ENCODE measurements at regions not wholly inside any gene's neighbourhood (a gene's known extent, or its start where the extent isn't known, plus 50 kb on each side); places are given as distances from the start of the nearest gene placed in this dataset.
"Not testable (repeated sequence)": the region's sequence is repeated elsewhere in the genome, so short reads cannot be mapped to it uniquely, and the experiment has no call there.

- POLR2A ChIA-PET: no interaction called here
- CTCF ChIA-PET: no interaction called here
- H3K9me3 Mint-ChIP-seq: no peaks in the 10 kb centered on the region
- H3K27ac Mint-ChIP-seq: no peak overlapping the region
- no peaks in the 10 kb centered on the region for H3K4me1 Mint-ChIP-seq (ENCODE audit: low read depth)
- DNase-seq: no peak
- H3K4me3 Mint-ChIP-seq: no peak overlapping the region
- no peaks in the 10 kb centered on the region for H3K27me3 Mint-ChIP-seq
- intact Hi-C loops (cut with micrococcal nuclease): no loop called here
- no peaks in the 10 kb centered on the region for H3K36me3 Mint-ChIP-seq
These were observed 680.3 kb upstream of the ACVR2A start for GRCh38 chr2:147164563-147164962.

- intact Hi-C loops (cut with micrococcal nuclease): no loop called here
- CTCF ChIA-PET: no interaction called here
- no peaks in the 10 kb centered on the region for H3K9me3 Mint-ChIP-seq
These were observed 683.1 kb upstream of the ACVR2A start for GRCh38 chr2:147161746-147162145.

GRCh38 chr2:147156970-147157369 is 687.9 kb upstream of the ACVR2A start:
- CTCF ChIA-PET: no interaction called here
- no peak overlapping the region for H3K4me3 Mint-ChIP-seq
- no peaks in the 10 kb centered on the region for H3K27me3 Mint-ChIP-seq
- peaks cover under 1% of the 10 kb centered on the region for H3K36me3 Mint-ChIP-seq
- no peak for DNase-seq
- H3K9me3 Mint-ChIP-seq: peaks cover 6% of the 10 kb centered on the region
- intact Hi-C loops (cut with micrococcal nuclease): no loop called here
- no peak overlapping the region for H3K27ac Mint-ChIP-seq
- no peaks in the 10 kb centered on the region for H3K4me1 Mint-ChIP-seq (ENCODE audit: low read depth)
- POLR2A ChIA-PET: no interaction called here

More at GRCh38 chr2:147161746-147162145, 683.1 kb upstream of the ACVR2A start:
- Mint-ChIP-seq H3K27me3 (no peaks in the 10 kb centered on the region), H3K36me3 (no peaks in the 10 kb centered on the region), H3K4me1 (ENCODE audit: low read depth) (no peaks in the 10 kb centered on the region), H3K27ac (no peak overlapping the region), H3K4me3 (no peak overlapping the region)
- POLR2A ChIA-PET: no interaction called here
- no peak for DNase-seq

- ChIA-PET POLR2A (no interaction called here), CTCF (no interaction called here)
- intact Hi-C loops (cut with micrococcal nuclease): no loop called here
These were observed 694.6 kb upstream of the ACVR2A start for GRCh38 chr2:147150241-147150635.

GRCh38 chr2:147149575-147150240 is 695.1 kb upstream of the ACVR2A start:
- intact Hi-C loops (cut with micrococcal nuclease): no loop called here
- Mint-ChIP-seq H3K4me1 (ENCODE audit: low read depth) (peaks cover 3% of the 10 kb centered on the region), H3K9me3 (peaks cover 11% of the 10 kb centered on the region), H3K27me3 (no peaks in the 10 kb centered on the region), H3K36me3 (peaks cover 4% of the 10 kb centered on the region), H3K4me3 (no peak overlapping the region), H3K27ac (no peak overlapping the region)
- DNase-seq: no peak
- CTCF ChIA-PET: no interaction called here
- POLR2A ChIA-PET: no interaction called here

More at GRCh38 chr2:147150241-147150635, 694.6 kb upstream of the ACVR2A start:
- H3K27me3 Mint-ChIP-seq: no peaks in the 10 kb centered on the region
- peaks cover 11% of the 10 kb centered on the region for H3K9me3 Mint-ChIP-seq
- no peak overlapping the region for H3K4me3 Mint-ChIP-seq
- H3K36me3 Mint-ChIP-seq: peaks cover 4% of the 10 kb centered on the region
- DNase-seq: no peak
- H3K27ac Mint-ChIP-seq: no peak overlapping the region
- peaks cover 3% of the 10 kb centered on the region for H3K4me1 Mint-ChIP-seq (ENCODE audit: low read depth)

- H3K9me3 Mint-ChIP-seq: peaks cover 11% of the 10 kb centered on the region
- ChIA-PET POLR2A (no interaction called here), CTCF (no interaction called here)
- no peak overlapping the region for H3K4me3 Mint-ChIP-seq
- intact Hi-C loops (cut with micrococcal nuclease): no loop called here
- peaks cover 4% of the 10 kb centered on the region for H3K36me3 Mint-ChIP-seq
- peaks cover 3% of the 10 kb centered on the region for H3K4me1 Mint-ChIP-seq (ENCODE audit: low read depth)
- no peak overlapping the region for H3K27ac Mint-ChIP-seq
- no peak for DNase-seq
- no peaks in the 10 kb centered on the region for H3K27me3 Mint-ChIP-seq
These were observed 697.0 kb upstream of the ACVR2A start for GRCh38 chr2:147147802-147148201.

- Mint-ChIP-seq H3K36me3 (no peaks in the 10 kb centered on the region), H3K9me3 (no peaks in the 10 kb centered on the region), H3K4me1 (ENCODE audit: low read depth) (no peaks in the 10 kb centered on the region), H3K27ac (no peak overlapping the region), H3K4me3 (no peak overlapping the region), H3K27me3 (no peaks in the 10 kb centered on the region)
- ChIA-PET CTCF (no interaction called here), POLR2A (no interaction called here)
- DNase-seq: no peak
- intact Hi-C loops (cut with micrococcal nuclease): no loop called here
These were observed 702.9 kb upstream of the ACVR2A start for GRCh38 chr2:147141930-147142329.

- CTCF ChIA-PET; H3K4me3 Mint-ChIP-seq; intact Hi-C loops (cut with micrococcal nuclease); POLR2A ChIA-PET; DNase-seq; H3K9me3 Mint-ChIP-seq; H3K27me3 Mint-ChIP-seq; H3K4me1 Mint-ChIP-seq (ENCODE audit: low read depth); H3K27ac Mint-ChIP-seq; H3K36me3 Mint-ChIP-seq: not testable (repeated sequence)
These were observed 705.1 kb upstream of the ACVR2A start for GRCh38 chr2:147139732-147140131.

GRCh38 chr2:147137711-147138110 is 707.1 kb upstream of the ACVR2A start:
- no peak for DNase-seq
- Mint-ChIP-seq H3K27me3 (no peaks in the 10 kb centered on the region), H3K4me1 (ENCODE audit: low read depth) (no peaks in the 10 kb centered on the region), H3K36me3 (no peaks in the 10 kb centered on the region), H3K4me3 (no peak overlapping the region), H3K9me3 (no peaks in the 10 kb centered on the region), H3K27ac (no peak overlapping the region)
- ChIA-PET CTCF (no interaction called here), POLR2A (no interaction called here)
- intact Hi-C loops (cut with micrococcal nuclease): no loop called here

- Mint-ChIP-seq H3K27me3 (no peaks in the 10 kb centered on the region), H3K4me1 (ENCODE audit: low read depth) (no peaks in the 10 kb centered on the region), H3K27ac (no peak overlapping the region), H3K9me3 (no peaks in the 10 kb centered on the region), H3K4me3 (no peak overlapping the region), H3K36me3 (no peaks in the 10 kb centered on the region)
- DNase-seq: no peak
- CTCF ChIA-PET: no interaction called here
- POLR2A ChIA-PET: interaction anchor here (0.6 kb wide), 1 partner anchor 723 kb away, joined by 7 read pairs; no protein-coding TSS in a partner anchor
- intact Hi-C loops (cut with micrococcal nuclease): no loop called here
These were observed 709.5 kb upstream of the ACVR2A start for GRCh38 chr2:147135376-147135775.

- POLR2A ChIA-PET: interaction anchor here (0.6 kb wide), 1 partner anchor 163 kb away, joined by 3 read pairs; no protein-coding TSS in a partner anchor
- DNase-seq: no peak
- intact Hi-C loops (cut with micrococcal nuclease): no loop called here
- Mint-ChIP-seq H3K27ac (no peak overlapping the region), H3K27me3 (no peaks in the 10 kb centered on the region), H3K4me1 (ENCODE audit: low read depth) (no peaks in the 10 kb centered on the region), H3K9me3 (no peaks in the 10 kb centered on the region), H3K36me3 (no peaks in the 10 kb centered on the region), H3K4me3 (no peak overlapping the region)
- CTCF ChIA-PET: no interaction called here
These were observed 711.4 kb upstream of the ACVR2A start for GRCh38 chr2:147133286-147133908.

- H3K4me3 Mint-ChIP-seq: no peak overlapping the region
- intact Hi-C loops (cut with micrococcal nuclease): no loop called here
- POLR2A ChIA-PET: no interaction called here
- peaks cover 25% of the 10 kb centered on the region for H3K9me3 Mint-ChIP-seq
- H3K27ac Mint-ChIP-seq: no peak overlapping the region
- no peak for DNase-seq
- CTCF ChIA-PET: no interaction called here
- no peaks in the 10 kb centered on the region for H3K4me1 Mint-ChIP-seq (ENCODE audit: low read depth)
- H3K36me3 Mint-ChIP-seq: peaks cover 6% of the 10 kb centered on the region
- H3K27me3 Mint-ChIP-seq: peaks cover 4% of the 10 kb centered on the region
These were observed 719.7 kb upstream of the ACVR2A start for GRCh38 chr2:147125145-147125544.

GRCh38 chr2:147122944-147123343 is 721.9 kb upstream of the ACVR2A start:
- Mint-ChIP-seq H3K27ac (no peak overlapping the region), H3K4me3 (no peak overlapping the region), H3K36me3 (peaks cover 6% of the 10 kb centered on the region), H3K9me3 (peaks cover 25% of the 10 kb centered on the region), H3K4me1 (ENCODE audit: low read depth) (no peaks in the 10 kb centered on the region), H3K27me3 (peaks cover 4% of the 10 kb centered on the region)
- POLR2A ChIA-PET: no interaction called here
- intact Hi-C loops (cut with micrococcal nuclease): no loop called here
- DNase-seq: no peak
- CTCF ChIA-PET: no interaction called here
